ENCODE measurements at regions not wholly inside any gene's neighbourhood (a gene's known extent, or its start where the extent isn't known, plus 50 kb on each side); places are given as distances from the start of the nearest gene placed in this dataset.

- DNase-seq = no peak
Measured at GRCh38 chr4:4735136-4735750, 124.2 kb upstream of the MSX1 start.

GRCh38 chr4:4734425-4734824, 125.0 kb upstream of the MSX1 start:
- no peak for DNase-seq

- DNase-seq = no peak
Measured at GRCh38 chr4:4733663-4734062, 125.8 kb upstream of the MSX1 start.

GRCh38 chr4:4730249-4730648, 129.2 kb upstream of the MSX1 start:
- DNase-seq = no peak

GRCh38 chr4:4729206-4729605, 130.3 kb upstream of the MSX1 start:
- no peak for DNase-seq

- no peak for DNase-seq
Measured at GRCh38 chr4:4727536-4727935, 131.9 kb upstream of the MSX1 start.

GRCh38 chr4:4726051-4726450, 133.4 kb upstream of the MSX1 start:
- DNase-seq = no peak

GRCh38 chr4:4724321-4724720, 135.1 kb upstream of the MSX1 start:
- DNase-seq = no peak

GRCh38 chr4:4721636-4722035, 137.8 kb upstream of the MSX1 start:
- no peak for DNase-seq

GRCh38 chr4:4720646-4721045, 138.8 kb upstream of the MSX1 start:
- no peak for DNase-seq

GRCh38 chr4:4719436-4719835, 140.0 kb upstream of the MSX1 start:
- DNase-seq = no peak

- DNase-seq = no peak
Measured at GRCh38 chr4:4717692-4718091, 141.8 kb upstream of the MSX1 start.

- DNase-seq = no peak
Measured at GRCh38 chr4:4714331-4714730, 145.1 kb upstream of the MSX1 start.

GRCh38 chr4:4712800-4713528, 146.5 kb upstream of the MSX1 start:
- no peak for DNase-seq

GRCh38 chr4:4711902-4712301, 147.6 kb upstream of the MSX1 start:
- DNase-seq = no peak

- DNase-seq = no peak
Measured at GRCh38 chr4:4709736-4710135, 149.7 kb upstream of the MSX1 start.

- no peak for DNase-seq
Measured at GRCh38 chr4:4704267-4704666, 155.2 kb upstream of the MSX1 start.

GRCh38 chr4:4697584-4697983, 155.7 kb upstream of the STX18 start:
- DNase-seq = no peak

GRCh38 chr4:4696530-4696929, 154.7 kb upstream of the STX18 start:
- DNase-seq = no peak

GRCh38 chr4:4695497-4695896, 153.6 kb upstream of the STX18 start:
- DNase-seq = no peak

GRCh38 chr4:4694827-4695226, 153.0 kb upstream of the STX18 start:
- no peak for DNase-seq

GRCh38 chr4:4694296-4694772, 152.5 kb upstream of the STX18 start:
- no peak for DNase-seq

GRCh38 chr4:4693755-4694295, 152.0 kb upstream of the STX18 start:
- DNase-seq = no peak

- peak; percentile 9 for DNase-seq
Measured at GRCh38 chr4:4693258-4693657, 151.4 kb upstream of the STX18 start.

GRCh38 chr4:4690854-4691253, 149.0 kb upstream of the STX18 start:
- DNase-seq = no peak
